Gastroesophageal sphincter (tissue), 4 donors: ENCODE measurements at regions not wholly inside any gene's neighbourhood (a gene's known extent, or its start where the extent isn't known, plus 50 kb on each side); places are given as distances from the start of the nearest gene placed in this dataset.

Source experiments
- ATAC-seq: fragments of 150-250 bp; one replicate; pipeline ENCODE4 v1.9.1; 2016; ENCODE audit warnings: mild to moderate bottlenecking, moderate library complexity
- H3K27ac ChIP-seq, 4 donors: fragments of 200-600 bp; sonication (generic) in 3 of 4; 1 replicate in 3 of 4; 2 replicates in 1 of 4; pipeline ENCODE4 v1.5.1; 2016 to 2019
- H3K27me3 ChIP-seq: fragments of 200-600 bp; sonication (generic); one replicate; pipeline ENCODE4 v1.5.1; 2019
- H3K36me3 ChIP-seq, 2 donors: fragments of 200-600 bp; sonication (generic); one replicate each; pipeline ENCODE4 v1.5.1; 2019; ENCODE audit warnings: control low read depth in 1 of 2
- H3K4me1 ChIP-seq, 3 donors: fragments of 200-600 bp; sonication (generic); 1 replicate in 2 of 3; 2 replicates in 1 of 3; pipeline ENCODE4 v1.5.1; 2016 to 2019; ENCODE audit warnings: control low read depth in 2 of 3
- H3K4me3 ChIP-seq, 2 donors: fragments of 200-600 bp; sonication (generic); one replicate each; pipeline ENCODE4 v1.5.1; 2019; ENCODE audit warnings: mild to moderate bottlenecking in 1 of 2, moderate library complexity in 1 of 2
- H3K9me3 ChIP-seq, 3 donors: fragments of 200-600 bp; sonication (generic); one replicate each; pipeline ENCODE4 v1.5.1; 2017 to 2019; ENCODE audit warnings: control low read depth in 2 of 3
- EP300 ChIP-seq: sonication (generic); formaldehyde crosslinking; IDR thresholded peaks from one replicate; pipeline ENCODE4 v1.6.1; 2017; ENCODE audit warnings: antibody characterized with exemption, mild to moderate bottlenecking
- POLR2A ChIP-seq, 2 donors: fragments of 450-650 bp; IDR thresholded peaks; one replicate each; pipeline ENCODE4 v1.6.1; 2017; ENCODE audit warnings: antibody characterized with exemption in 2 of 2, mild to moderate bottlenecking in 2 of 2, moderate library complexity in 1 of 2
- POLR2AphosphoS5 ChIP-seq: sonication (generic); formaldehyde crosslinking; IDR thresholded peaks from one replicate; pipeline ENCODE4 v1.6.1; 2017; ENCODE audit warnings: antibody characterized with exemption
- WGBS, 2 donors: methylation state at CpG; one replicate each; pipeline ENCODE4 v1.1.5; 2018; ENCODE audit warnings: low coverage in 1 of 2; 5-methylcytosine and 5-hydroxymethylcytosine counted together
- TF ChIP-seq, protein P1 (sequence below), 4 experiments: fragments of 200-600 bp in 2 of 4; fragments of 450-650 bp in 2 of 4; sonication (generic) in 1 of 4; IDR thresholded peaks; one replicate each; pipeline ENCODE4 v1.5.1; 2017 to 2019; ENCODE audit warnings: antibody characterized with exemption in 4 of 4, mild to moderate bottlenecking in 2 of 4, moderate library complexity in 2 of 4

GRCh38 chr2:221693365-221693764, 121.3 kb upstream of the EPHA4 start:
- Histone ChIP-seq H3K9me3 (no peaks in the 10 kb centered on the region), H3K4me3 (no peak overlapping the region), H3K36me3 (no peaks in the 10 kb centered on the region), H3K27ac (no peak overlapping the region), H3K27me3 (no peaks in the 10 kb centered on the region), H3K4me1 (no peaks in the 10 kb centered on the region)
- TF ChIP-seq POLR2A (IDR thresholded peaks at IDR 0.05) (no peak), POLR2AphosphoS5 (no peak)
- 70 to 88% methylated on average over 1 to 2 of the region's 2 CpGs for WGBS, 2 donors
- no peak for ATAC-seq

GRCh38 chr2:221691571-221691970, 119.5 kb upstream of the EPHA4 start:
- H3K27ac ChIP-seq, result no peak overlapping the region
- TF ChIP-seq, protein P1, sequence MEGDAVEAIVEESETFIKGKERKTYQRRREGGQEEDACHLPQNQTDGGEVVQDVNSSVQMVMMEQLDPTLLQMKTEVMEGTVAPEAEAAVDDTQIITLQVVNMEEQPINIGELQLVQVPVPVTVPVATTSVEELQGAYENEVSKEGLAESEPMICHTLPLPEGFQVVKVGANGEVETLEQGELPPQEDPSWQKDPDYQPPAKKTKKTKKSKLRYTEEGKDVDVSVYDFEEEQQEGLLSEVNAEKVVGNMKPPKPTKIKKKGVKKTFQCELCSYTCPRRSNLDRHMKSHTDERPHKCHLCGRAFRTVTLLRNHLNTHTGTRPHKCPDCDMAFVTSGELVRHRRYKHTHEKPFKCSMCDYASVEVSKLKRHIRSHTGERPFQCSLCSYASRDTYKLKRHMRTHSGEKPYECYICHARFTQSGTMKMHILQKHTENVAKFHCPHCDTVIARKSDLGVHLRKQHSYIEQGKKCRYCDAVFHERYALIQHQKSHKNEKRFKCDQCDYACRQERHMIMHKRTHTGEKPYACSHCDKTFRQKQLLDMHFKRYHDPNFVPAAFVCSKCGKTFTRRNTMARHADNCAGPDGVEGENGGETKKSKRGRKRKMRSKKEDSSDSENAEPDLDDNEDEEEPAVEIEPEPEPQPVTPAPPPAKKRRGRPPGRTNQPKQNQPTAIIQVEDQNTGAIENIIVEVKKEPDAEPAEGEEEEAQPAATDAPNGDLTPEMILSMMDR (IDR thresholded peaks at IDR 0.05), result no peak
- no peak for TF ChIP-seq POLR2A (IDR thresholded peaks at IDR 0.05)
- no peak for TF ChIP-seq EP300
- no peak for TF ChIP-seq POLR2AphosphoS5
- no peaks in the 10 kb centered on the region for H3K36me3 ChIP-seq
- no peaks in the 10 kb centered on the region for H3K4me1 ChIP-seq
- WGBS, 2 donors, result 75 to 81% methylated on average over 1 of the region's 1 CpG
- H3K4me3 ChIP-seq, result no peak overlapping the region
- H3K27me3 ChIP-seq, result no peaks in the 10 kb centered on the region
- no peaks in the 10 kb centered on the region for H3K9me3 ChIP-seq
- ATAC-seq, result no peak

DNA sequence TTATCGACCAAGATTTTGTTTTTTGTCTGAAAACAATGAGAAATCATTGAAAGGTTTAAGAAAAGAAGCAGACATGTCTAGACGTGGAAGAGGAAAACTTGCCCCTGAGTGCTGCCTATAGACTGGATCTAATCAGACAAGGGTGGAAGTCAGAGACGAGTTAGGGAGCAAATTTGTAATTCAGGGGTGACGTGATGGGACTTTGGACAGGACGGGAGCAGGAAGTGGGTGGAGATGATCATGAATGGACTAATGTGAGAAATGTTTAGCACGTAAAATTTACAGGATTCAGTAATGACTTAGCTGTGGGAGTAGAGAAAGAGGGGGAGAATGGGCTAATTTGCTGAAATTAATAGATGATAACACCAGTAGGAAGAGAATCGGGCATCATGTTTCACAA, 117.0 kb upstream of the EPHA4 start:
- Histone ChIP-seq H3K27ac (no peak overlapping the region), H3K9me3 (no peaks in the 10 kb centered on the region), H3K27me3 (no peaks in the 10 kb centered on the region), H3K4me3 (no peak overlapping the region), H3K4me1 (no peaks in the 10 kb centered on the region), H3K36me3 (no peaks in the 10 kb centered on the region)
- 72% methylated on average over 7 of the region's 7 CpGs for WGBS, 2 donors
- no peak for ATAC-seq
- no peak for TF ChIP-seq EP300
- no peak for TF ChIP-seq POLR2AphosphoS5
- TF ChIP-seq, protein P1 (IDR thresholded peaks at IDR 0.05), result no peak
- TF ChIP-seq POLR2A (IDR thresholded peaks at IDR 0.05), result no peak

DNA sequence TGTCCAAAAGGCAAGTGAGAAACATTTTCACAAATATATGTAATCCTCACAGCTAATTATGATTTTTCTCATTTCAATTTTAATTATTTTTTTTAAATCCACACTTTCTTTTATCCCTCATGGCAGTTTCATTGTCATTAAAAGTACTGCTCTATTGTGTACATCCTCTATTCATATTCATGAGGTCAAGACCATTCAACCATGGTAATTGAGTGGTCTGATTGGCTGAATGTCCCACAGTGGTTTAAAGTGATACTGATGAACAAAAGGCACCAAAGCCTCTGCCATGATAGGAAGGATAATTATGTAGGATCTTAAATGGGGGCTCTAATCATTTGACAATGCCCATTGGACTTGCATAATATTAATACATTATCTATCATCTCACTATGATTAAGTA, 108.4 kb upstream of the EPHA4 start:
- Histone ChIP-seq H3K4me3 (no peak overlapping the region), H3K4me1 (no peaks in the 10 kb centered on the region), H3K27me3 (no peaks in the 10 kb centered on the region), H3K27ac (no peak overlapping the region), H3K9me3 (no peaks in the 10 kb centered on the region), H3K36me3 (no peaks in the 10 kb centered on the region)
- no peak for ATAC-seq
- no peak for TF ChIP-seq POLR2AphosphoS5
- TF ChIP-seq, protein P1 (IDR thresholded peaks at IDR 0.05), result no peak
- TF ChIP-seq EP300, result no peak
- TF ChIP-seq POLR2A (IDR thresholded peaks at IDR 0.05), result no peak

DNA sequence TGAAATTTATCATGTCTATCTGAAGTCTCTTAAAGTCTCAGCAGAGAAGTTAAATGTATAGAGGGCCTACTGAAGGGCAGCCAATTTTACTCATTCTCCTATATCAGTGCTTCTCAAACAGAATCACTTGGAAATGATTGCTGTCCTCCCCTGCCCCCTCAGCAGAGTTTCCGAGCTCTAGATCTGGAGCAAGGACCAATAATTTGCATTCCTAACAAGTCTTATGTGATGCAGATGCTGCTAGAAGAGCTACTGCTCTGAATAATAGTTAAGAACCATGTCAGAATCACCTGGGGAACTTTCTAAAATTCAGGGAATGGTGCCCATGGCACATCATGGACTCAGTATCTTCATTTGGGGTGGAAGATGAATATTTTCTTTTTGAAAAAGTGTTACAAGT, 105.6 kb upstream of the EPHA4 start:
- Histone ChIP-seq H3K9me3 (no peaks in the 10 kb centered on the region), H3K36me3 (no peaks in the 10 kb centered on the region), H3K4me3 (no peak overlapping the region), H3K27ac (no peak overlapping the region), H3K4me1 (no peaks in the 10 kb centered on the region), H3K27me3 (no peaks in the 10 kb centered on the region)
- WGBS, 2 donors, result 100% methylated on average over 1 of the region's 1 CpG; no CpG with 5 or more reads in 1 of the 2 donors
- TF ChIP-seq POLR2AphosphoS5 (no peak), POLR2A (IDR thresholded peaks at IDR 0.05) (no peak)
- TF ChIP-seq, protein P1 (IDR thresholded peaks at IDR 0.05), result no peak
- ATAC-seq, result no peak
